Caco-2 (cell line): ENCODE measurements at regions not wholly inside any gene's neighbourhood (a gene's known extent, or its start where the extent isn't known, plus 50 kb on each side); places are given as distances from the start of the nearest gene placed in this dataset.

ENCODE experiments used
- BruUV-seq: library from RNA; stranded (reverse); fragments of 400-500 nt; replicated peaks from 2 replicates; lab custom pipeline; 2021; lab: Mats Ljungman, UMichigan
- CTCF ChIA-PET: fragments of 300-600 bp; sonication (Branson Sonifier 250); formaldehyde crosslinking; loops from one replicate; lab custom pipeline; 2022; ENCODE audit warnings: antibody characterized with exemption; lab: Charles Lee
- POLR2A ChIA-PET: fragments of 300-600 bp; sonication (Branson Sonifier 250); formaldehyde crosslinking; loops from one replicate; lab custom pipeline; 2022; ENCODE audit warnings: antibody characterized with exemption; lab: Charles Lee
- DNase-seq, 2 experiments: peaks; one replicate each; pipeline versions ENCODE4 v3.0.0 to v3.0.0-alpha.2; 2020 to 2022
- H3K27me3 ChIP-seq: replicated peaks from 2 replicates; pipeline ENCODE4 v1.6.0; 2011; ENCODE audit warnings: low read length; ENCODE audit not compliant: control insufficient read depth, insufficient read depth
- H3K36me3 ChIP-seq: 2 replicates; pipeline ENCODE4 v1.5.1; 2011; ENCODE audit warnings: low read length; ENCODE audit not compliant: control insufficient read depth, insufficient read depth
- H3K4me1 ChIP-seq: fragments of 250-450 bp; sonication (Bioruptor Pico); 2 replicates; pipeline ENCODE4 v1.5.1; 2020; ENCODE audit warnings: mild to moderate bottlenecking
- H3K4me3 ChIP-seq: 2 replicates; pipeline ENCODE4 v1.5.1; 2011; ENCODE audit warnings: low read depth, mild to moderate bottlenecking, control low read depth, low read length
- H3K9me3 ChIP-seq: fragments of 250-450 bp; sonication (Bioruptor Pico); 2 replicates; pipeline ENCODE4 v1.5.1; 2020; ENCODE audit warnings: mild to moderate bottlenecking, moderate library complexity
- H3K27ac Mint-ChIP-seq: one replicate; pipeline ENCODE4 v1.8.0; 2022; ENCODE audit warnings: mixed read lengths; ENCODE audit not compliant: unreplicated experiment
- H3K27me3 Mint-ChIP-seq: one replicate; pipeline ENCODE4 v1.8.0; 2022; ENCODE audit warnings: mixed read lengths; ENCODE audit not compliant: insufficient read depth, unreplicated experiment
- H3K36me3 Mint-ChIP-seq: one replicate; pipeline ENCODE4 v1.8.0; 2022; ENCODE audit warnings: mild to moderate bottlenecking, mixed read lengths; ENCODE audit not compliant: insufficient read depth, unreplicated experiment
- H3K4me1 Mint-ChIP-seq: one replicate; pipeline ENCODE4 v1.8.0; 2022; ENCODE audit warnings: low read depth, mixed read lengths; ENCODE audit not compliant: unreplicated experiment
- H3K4me3 Mint-ChIP-seq: one replicate; pipeline ENCODE4 v1.8.0; 2022; ENCODE audit warnings: mild to moderate bottlenecking, moderate library complexity, mixed read lengths; ENCODE audit not compliant: unreplicated experiment
- H3K9me3 Mint-ChIP-seq: one replicate; pipeline ENCODE4 v1.8.0; 2022; ENCODE audit warnings: mixed read lengths; ENCODE audit not compliant: unreplicated experiment
- CTCF ChIP-seq, 2 experiments: fragments of 200-600 bp in 1 of 2; IDR thresholded peaks; 1 replicate in 1 of 2; 2 replicates in 1 of 2; pipeline versions ENCODE4 v1.5.1 to v1.8.0; 2011 to 2022; ENCODE audit warnings: antibody characterized with exemption in 1 of 2, control low read depth in 1 of 2, inconsistent platforms in 1 of 2, low read depth in 1 of 2, low read length in 1 of 2, mild to moderate bottlenecking in 1 of 2, moderate library complexity in 1 of 2; ENCODE audit not compliant: insufficient read depth in 1 of 2, severe bottlenecking in 1 of 2, unreplicated experiment in 1 of 2
- intact Hi-C: fragments of 100-400 bp; cut with micrococcal nuclease; formaldehyde crosslinking; loops from one replicate; pipeline ENCODE4 v1.10.0; 2022; ENCODE audit not compliant: unreplicated experiment

GRCh38 chr6:74964871-74965441 is 240.9 kb downstream of the COL12A1 start:
- Mint-ChIP-seq H3K27ac (no peak overlapping the region), H3K4me1 (peaks cover 17% of the 10 kb centered on the region), H3K27me3 (no peaks in the 10 kb centered on the region), H3K9me3 (peaks cover 25% of the 10 kb centered on the region), H3K4me3 (no peak overlapping the region), H3K36me3 (no peaks in the 10 kb centered on the region)
- ChIA-PET CTCF (no interaction called here), POLR2A (no interaction called here)
- Histone ChIP-seq H3K9me3 (peaks cover 11% of the 10 kb centered on the region; the same call in 1 of the 2 replicates), H3K36me3 (peaks cover 2% of the 10 kb centered on the region; the same call in 1 of the 2 replicates), H3K27me3 (no peaks in the 10 kb centered on the region), H3K4me1 (peaks cover 24% of the 10 kb centered on the region), H3K4me3 (no peak overlapping the region)
- BruUV-seq, result no TSS peak
- no peak for DNase-seq
- intact Hi-C loops, result no loop called here
- TF ChIP-seq CTCF (IDR thresholded peaks at IDR 0.05; ENCODE audit: insufficient read depth in 1 of 2, low read depth in 1 of 2, low read length in 1 of 2, severe bottlenecking in 1 of 2, unreplicated experiment in 1 of 2), result no peak

GRCh38 chr6:74956559-74957428 is 249.1 kb downstream of the COL12A1 start:
- no TSS peak for BruUV-seq
- POLR2A ChIA-PET, result no interaction called here
- Histone ChIP-seq H3K4me1 (no peaks in the 10 kb centered on the region), H3K4me3 (no peak overlapping the region), H3K9me3 (no peaks in the 10 kb centered on the region), H3K36me3 (no peaks in the 10 kb centered on the region), H3K27me3 (no peaks in the 10 kb centered on the region)
- Mint-ChIP-seq H3K9me3 (peaks cover 26% of the 10 kb centered on the region), H3K36me3 (peaks cover 6% of the 10 kb centered on the region), H3K4me3 (no peak overlapping the region), H3K27ac (no peak overlapping the region), H3K27me3 (no peaks in the 10 kb centered on the region), H3K4me1 (peaks cover 7% of the 10 kb centered on the region)
- DNase-seq, result no peak
- CTCF ChIA-PET, result no interaction called here
- intact Hi-C loops, result no loop called here
- no peak for TF ChIP-seq CTCF (IDR thresholded peaks at IDR 0.05; ENCODE audit: insufficient read depth in 1 of 2, low read depth in 1 of 2, low read length in 1 of 2, severe bottlenecking in 1 of 2, unreplicated experiment in 1 of 2)

DNA sequence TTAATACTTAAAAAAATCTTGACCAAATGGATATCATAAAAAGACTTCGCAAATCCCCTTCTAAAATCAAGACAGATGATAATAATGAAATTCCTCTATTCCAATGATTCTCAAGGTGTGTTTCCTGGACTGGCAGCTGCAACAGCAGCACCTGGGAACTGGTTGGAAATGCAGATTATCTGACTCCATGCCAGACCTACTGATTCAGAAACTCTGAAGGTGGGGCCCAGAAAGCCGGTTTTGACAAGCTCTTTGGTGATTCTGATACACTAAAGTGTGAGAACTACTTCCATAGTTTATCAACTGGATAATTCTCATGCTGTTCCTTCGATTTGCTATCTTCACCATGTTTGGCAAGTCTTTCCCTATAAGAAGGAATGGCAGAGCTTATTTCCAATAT is 252.1 kb downstream of the COL12A1 start:
- no TSS peak for BruUV-seq
- H3K4me1 Mint-ChIP-seq, result no peaks in the 10 kb centered on the region
- no peaks in the 10 kb centered on the region for H3K27me3 Mint-ChIP-seq
- no peak overlapping the region for H3K4me3 ChIP-seq
- intact Hi-C loops, result no loop called here
- peaks cover 6% of the 10 kb centered on the region for H3K36me3 Mint-ChIP-seq
- no peaks in the 10 kb centered on the region for H3K9me3 ChIP-seq
- no peak for TF ChIP-seq CTCF (IDR thresholded peaks at IDR 0.05; ENCODE audit: insufficient read depth in 1 of 2, low read depth in 1 of 2, low read length in 1 of 2, severe bottlenecking in 1 of 2, unreplicated experiment in 1 of 2)
- no peak for DNase-seq
- H3K4me1 ChIP-seq, result no peaks in the 10 kb centered on the region
- no peak overlapping the region for H3K27ac Mint-ChIP-seq
- CTCF ChIA-PET, result no interaction called here
- H3K36me3 ChIP-seq, result no peaks in the 10 kb centered on the region
- H3K27me3 ChIP-seq, result no peaks in the 10 kb centered on the region
- no peak overlapping the region for H3K4me3 Mint-ChIP-seq
- peaks cover 22% of the 10 kb centered on the region for H3K9me3 Mint-ChIP-seq
- POLR2A ChIA-PET, result no interaction called here
